H9 (cell line): ENCODE measurements at regions not wholly inside any gene's neighbourhood (a gene's known extent, or its start where the extent isn't known, plus 50 kb on each side); places are given as distances from the start of the nearest gene placed in this dataset.

Experiments used
- DNase-seq: peaks from one replicate; pipeline ENCODE4 v3.0.0-alpha.2; 2017
- H2AFZ ChIP-seq: one replicate; pipeline ENCODE4 v1.6.1; 2013; ENCODE audit warnings: mild to moderate bottlenecking, low read length, control low read depth, moderate library complexity
- H2AK5ac ChIP-seq: 2 replicates; pipeline ENCODE4 v1.6.1; 2013; ENCODE audit warnings: low read length, control low read depth, mixed read lengths; ENCODE audit not compliant: insufficient read length
- H2BK120ac ChIP-seq: one replicate; pipeline ENCODE4 v1.6.1; 2013; ENCODE audit warnings: low read depth, mild to moderate bottlenecking, low read length, control low read depth, inconsistent platforms; ENCODE audit not compliant: poor library complexity, severe bottlenecking
- H2BK12ac ChIP-seq: 2 replicates; pipeline ENCODE4 v1.6.1; 2013; ENCODE audit warnings: low read length, control low read depth, mixed read lengths, low read depth; ENCODE audit not compliant: insufficient read length
- H2BK15ac ChIP-seq: 2 replicates; pipeline ENCODE4 v1.6.1; 2013; ENCODE audit warnings: low read depth, low read length, control low read depth
- H2BK20ac ChIP-seq: one replicate; pipeline ENCODE4 v1.6.1; 2013; ENCODE audit warnings: low read depth, mild to moderate bottlenecking, low read length, control low read depth, inconsistent platforms; ENCODE audit not compliant: poor library complexity, severe bottlenecking
- H2BK5ac ChIP-seq: 2 replicates; pipeline ENCODE4 v1.6.1; 2013; ENCODE audit warnings: low read length, control low read depth, mixed read lengths; ENCODE audit not compliant: insufficient read length
- H3K14ac ChIP-seq: 2 replicates; pipeline ENCODE4 v1.6.1; 2013; ENCODE audit warnings: low read length, control low read depth; ENCODE audit not compliant: insufficient read depth
- H3K18ac ChIP-seq: 2 replicates; pipeline ENCODE4 v1.6.1; 2013; ENCODE audit warnings: low read depth, mild to moderate bottlenecking, mixed read lengths, low read length, control low read depth; ENCODE audit not compliant: insufficient read length
- H3K23ac ChIP-seq: 2 replicates; pipeline ENCODE4 v1.6.1; 2013; ENCODE audit warnings: low read length, control low read depth, mixed read lengths, low read depth; ENCODE audit not compliant: insufficient read length
- H3K23me2 ChIP-seq: 2 replicates; pipeline ENCODE4 v1.6.1; 2013; ENCODE audit warnings: low read depth, mild to moderate bottlenecking, mixed read lengths, low read length, control low read depth; ENCODE audit not compliant: insufficient read length, poor library complexity, severe bottlenecking
- H3K27ac ChIP-seq: 2 replicates; pipeline ENCODE4 v1.5.1; 2013; ENCODE audit warnings: low read length, control low read depth, mixed read lengths, low read depth; ENCODE audit not compliant: insufficient read length
- H3K27me3 ChIP-seq: 2 replicates; pipeline ENCODE4 v1.6.1; 2013; ENCODE audit warnings: low read length, control low read depth, inconsistent platforms; ENCODE audit not compliant: insufficient read depth
- H3K4ac ChIP-seq: 2 replicates; pipeline ENCODE4 v1.6.1; 2013; ENCODE audit warnings: low read depth, mild to moderate bottlenecking, control low read depth, inconsistent platforms, low read length, moderate library complexity
- H3K4me1 ChIP-seq: 2 replicates; pipeline ENCODE4 v1.6.1; 2013; ENCODE audit warnings: low read length, control low read depth, inconsistent platforms; ENCODE audit not compliant: insufficient read depth
- H3K4me2 ChIP-seq: 2 replicates; pipeline ENCODE4 v1.6.1; 2013; ENCODE audit warnings: low read length, control low read depth, mixed read lengths; ENCODE audit not compliant: insufficient read length, insufficient read depth
- H3K56ac ChIP-seq: 2 replicates; pipeline ENCODE4 v1.6.1; 2013; ENCODE audit warnings: low read depth, mild to moderate bottlenecking, mixed read lengths, low read length, control low read depth; ENCODE audit not compliant: insufficient read length
- H3K79me1 ChIP-seq: 2 replicates; pipeline ENCODE4 v1.6.1; 2013; ENCODE audit warnings: low read depth, mild to moderate bottlenecking, moderate library complexity, low read length, control low read depth, inconsistent platforms; ENCODE audit not compliant: insufficient read depth, poor library complexity, severe bottlenecking
- H3K79me2 ChIP-seq: 2 replicates; pipeline ENCODE4 v1.6.1; 2013; ENCODE audit warnings: low read length, control low read depth, inconsistent platforms; ENCODE audit not compliant: insufficient read depth
- H3K9ac ChIP-seq: 2 replicates; pipeline ENCODE4 v1.6.1; 2013; ENCODE audit warnings: low read length, control low read depth, mixed read lengths; ENCODE audit not compliant: insufficient read length; ENCODE audit errors: extremely low read depth
- H3K9me3 ChIP-seq: one replicate; pipeline ENCODE4 v1.6.1; 2013; ENCODE audit warnings: low read depth, low read length, inconsistent platforms; ENCODE audit not compliant: control insufficient read depth
- H3T11ph ChIP-seq: one replicate; pipeline ENCODE4 v1.6.1; 2013; ENCODE audit warnings: mild to moderate bottlenecking, low read length, control low read depth, inconsistent platforms
- H4K20me1 ChIP-seq: one replicate; pipeline ENCODE4 v1.6.1; 2013; ENCODE audit not compliant: control insufficient read depth, insufficient read length, insufficient read depth
- H4K5ac ChIP-seq: 2 replicates; pipeline ENCODE4 v1.6.1; 2013; ENCODE audit warnings: low read depth, mild to moderate bottlenecking, mixed read lengths, low read length, control low read depth; ENCODE audit not compliant: insufficient read length
- H4K8ac ChIP-seq: replicated peaks from 2 replicates; pipeline ENCODE4 v1.6.1; 2013; ENCODE audit warnings: low read length, control low read depth, mixed read lengths, low read depth; ENCODE audit not compliant: insufficient read length
- H4K91ac ChIP-seq: 2 replicates; pipeline ENCODE4 v1.6.1; 2013; ENCODE audit warnings: low read depth, mild to moderate bottlenecking, moderate library complexity, mixed read lengths, low read length, control low read depth; ENCODE audit not compliant: insufficient read length
- H3K27ac Mint-ChIP-seq, 3 experiments: 2 replicates in 2 of 3; 3 replicates in 1 of 3; pipeline ENCODE4 v1.8.0; 2020 to 2021; ENCODE audit warnings: mixed read lengths in 3 of 3, mild to moderate bottlenecking in 1 of 3, moderate library complexity in 1 of 3
- H3K27me3 Mint-ChIP-seq: 2 replicates; pipeline ENCODE4 v1.8.0; 2021; ENCODE audit warnings: low read depth, mild to moderate bottlenecking, moderate library complexity, mixed read lengths
- H3K36me3 Mint-ChIP-seq, 3 experiments: 2 replicates in 2 of 3; 3 replicates in 1 of 3; pipeline ENCODE4 v1.8.0; 2020 to 2021; ENCODE audit warnings: low read depth in 3 of 3, mixed read lengths in 3 of 3; ENCODE audit not compliant: insufficient read depth in 1 of 3
- H3K4me1 Mint-ChIP-seq, 2 experiments: 2 replicates each; pipeline ENCODE4 v1.8.0; 2020; ENCODE audit warnings: mixed read lengths in 2 of 2
- H3K4me3 Mint-ChIP-seq, 2 experiments: 2 replicates in 1 of 2; 3 replicates in 1 of 2; pipeline ENCODE4 v1.8.0; 2020 to 2021; ENCODE audit warnings: mild to moderate bottlenecking in 2 of 2, mixed read lengths in 2 of 2, moderate library complexity in 1 of 2
- H3K9me3 Mint-ChIP-seq, 2 experiments: 2 replicates in 1 of 2; 3 replicates in 1 of 2; pipeline ENCODE4 v1.8.0; 2020; ENCODE audit warnings: mild to moderate bottlenecking in 2 of 2, mixed read lengths in 2 of 2, moderate library complexity in 1 of 2
- WGBS: extraction: QIAGEN DNeasy Blood & Tissue Kit; methylation state at CpG from one replicate; pipeline ENCODE4 v1.1.7; 2013; ENCODE audit warnings: missing lambda C conversion rate, low lambda C conversion rate, mixed read lengths; ENCODE audit not compliant: insufficient read length; ENCODE audit errors: extremely low coverage; 5-methylcytosine and 5-hydroxymethylcytosine counted together
- TF ChIP-seq, protein P1 (sequence below): fragments of 200-600 bp; sonication (generic); conservative IDR thresholded peaks from 3 replicates; pipeline ENCODE4 v1.8.0; 2021; ENCODE audit warnings: antibody characterized with exemption, mild to moderate bottlenecking

GRCh38 chr12:4191642-4192041, 81.9 kb upstream of the CCND2 start:
- H3K4ac ChIP-seq, result no peak overlapping the region
- WGBS, result no CpG with 5 or more reads among the region's 2 CpGs

More at GRCh38 chr12:4191642-4192041, 81.9 kb upstream of the CCND2 start:
- Histone ChIP-seq H3K9me3 (no peaks in the 10 kb centered on the region), H2BK20ac (no peak overlapping the region), H2AK5ac (no peak overlapping the region), H4K8ac (no peak overlapping the region), H2BK120ac (no peak overlapping the region), H3T11ph (no peak overlapping the region), H4K20me1 (no peaks in the 10 kb centered on the region), H3K23ac (no peak overlapping the region), H3K18ac (no peak overlapping the region), H4K5ac (no peak overlapping the region), H3K9ac (no peak overlapping the region), H3K27ac (no peak overlapping the region), H2BK12ac (no peak overlapping the region), H3K27me3 (no peaks in the 10 kb centered on the region), H3K4me2 (no peak overlapping the region), H2BK5ac (no peak overlapping the region), H3K56ac (no peak overlapping the region), H2BK15ac (no peak overlapping the region), H3K4me1 (no peaks in the 10 kb centered on the region; the same call in 1 of the 2 replicates), H4K91ac (no peak overlapping the region), H3K23me2 (no peaks in the 10 kb centered on the region), H3K79me1 (no peaks in the 10 kb centered on the region), H3K14ac (no peak overlapping the region), H3K79me2 (no peaks in the 10 kb centered on the region), H2AFZ (no peak overlapping the region)
- Mint-ChIP-seq H3K9me3 (no peaks in the 10 kb centered on the region), H3K4me1 (peaks cover 19 to 28% of the 10 kb centered on the region in 2 experiments), H3K4me3 (no peak overlapping the region), H3K27ac (no peak overlapping the region), H3K27me3 (peaks cover 8% of the 10 kb centered on the region), H3K36me3 (no peaks in the 10 kb centered on the region)
- TF ChIP-seq, protein P1, sequence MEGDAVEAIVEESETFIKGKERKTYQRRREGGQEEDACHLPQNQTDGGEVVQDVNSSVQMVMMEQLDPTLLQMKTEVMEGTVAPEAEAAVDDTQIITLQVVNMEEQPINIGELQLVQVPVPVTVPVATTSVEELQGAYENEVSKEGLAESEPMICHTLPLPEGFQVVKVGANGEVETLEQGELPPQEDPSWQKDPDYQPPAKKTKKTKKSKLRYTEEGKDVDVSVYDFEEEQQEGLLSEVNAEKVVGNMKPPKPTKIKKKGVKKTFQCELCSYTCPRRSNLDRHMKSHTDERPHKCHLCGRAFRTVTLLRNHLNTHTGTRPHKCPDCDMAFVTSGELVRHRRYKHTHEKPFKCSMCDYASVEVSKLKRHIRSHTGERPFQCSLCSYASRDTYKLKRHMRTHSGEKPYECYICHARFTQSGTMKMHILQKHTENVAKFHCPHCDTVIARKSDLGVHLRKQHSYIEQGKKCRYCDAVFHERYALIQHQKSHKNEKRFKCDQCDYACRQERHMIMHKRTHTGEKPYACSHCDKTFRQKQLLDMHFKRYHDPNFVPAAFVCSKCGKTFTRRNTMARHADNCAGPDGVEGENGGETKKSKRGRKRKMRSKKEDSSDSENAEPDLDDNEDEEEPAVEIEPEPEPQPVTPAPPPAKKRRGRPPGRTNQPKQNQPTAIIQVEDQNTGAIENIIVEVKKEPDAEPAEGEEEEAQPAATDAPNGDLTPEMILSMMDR, result no peak
- DNase-seq, result no peak
